Suprapubic skin (tissue), 4 donors: ENCODE measurements at regions not wholly inside any gene's neighbourhood (a gene's known extent, or its start where the extent isn't known, plus 50 kb on each side); places are given as distances from the start of the nearest gene placed in this dataset.
"Not testable (repeated sequence)": the region's sequence is repeated elsewhere in the genome, so short reads cannot be mapped to it uniquely, and the experiment has no call there.

ENCODE experiments used
- DNase-seq, 2 donors: peaks; one replicate each; pipeline ENCODE4 v3.0.0-alpha.2; 2019; ENCODE audit warnings: low spot score in 2 of 2
- H3K27ac ChIP-seq: fragments of 200-600 bp; sonication (generic); one replicate; pipeline ENCODE4 v1.5.1; 2019
- H3K27me3 ChIP-seq: fragments of 200-600 bp; sonication (generic); one replicate; pipeline ENCODE4 v1.5.1; 2019
- H3K36me3 ChIP-seq: fragments of 200-600 bp; sonication (generic); one replicate; pipeline ENCODE4 v1.5.1; 2019
- H3K4me1 ChIP-seq: fragments of 200-600 bp; sonication (generic); one replicate; pipeline ENCODE4 v1.5.1; 2019
- H3K4me3 ChIP-seq: fragments of 200-600 bp; sonication (generic); one replicate; pipeline ENCODE4 v1.5.1; 2019; ENCODE audit warnings: mild to moderate bottlenecking
- H3K9me3 ChIP-seq: fragments of 200-600 bp; sonication (generic); one replicate; pipeline ENCODE4 v1.5.1; 2019
- EP300 ChIP-seq: sonication (generic); formaldehyde crosslinking; IDR thresholded peaks from one replicate; pipeline ENCODE4 v1.6.1; 2017; ENCODE audit warnings: antibody characterized with exemption
- POLR2A ChIP-seq, 2 donors: fragments of 450-650 bp; IDR thresholded peaks; one replicate each; pipeline ENCODE4 v1.6.1; 2017; ENCODE audit warnings: antibody characterized with exemption in 2 of 2, mild to moderate bottlenecking in 2 of 2, moderate library complexity in 2 of 2
- POLR2AphosphoS5 ChIP-seq, 3 donors: sonication (generic); formaldehyde crosslinking; IDR thresholded peaks; one replicate each; pipeline ENCODE4 v1.6.1; 2017; ENCODE audit warnings: antibody characterized with exemption in 3 of 3
- WGBS: methylation state at CpG from one replicate; pipeline ENCODE4 v1.1.5; 2018; 5-methylcytosine and 5-hydroxymethylcytosine counted together
- TF ChIP-seq, protein P1 (sequence below), 2 donors: fragments of 200-600 bp in 1 of 2; fragments of 450-650 bp in 1 of 2; sonication (generic) in 1 of 2; IDR thresholded peaks; one replicate each; pipeline ENCODE4 v1.5.1; 2016 to 2019; ENCODE audit warnings: antibody characterized with exemption in 2 of 2, mild to moderate bottlenecking in 1 of 2, moderate library complexity in 1 of 2

GRCh38 chr2:172308253-172308935 lies 119.0 kb upstream of the ITGA6 start:
- 65% methylated on average over 6 of the region's 9 CpGs for WGBS
- no peaks in the 10 kb centered on the region for H3K9me3 ChIP-seq
- no peaks in the 10 kb centered on the region for H3K27me3 ChIP-seq
- no peak for TF ChIP-seq EP300
- TF ChIP-seq, protein P1, sequence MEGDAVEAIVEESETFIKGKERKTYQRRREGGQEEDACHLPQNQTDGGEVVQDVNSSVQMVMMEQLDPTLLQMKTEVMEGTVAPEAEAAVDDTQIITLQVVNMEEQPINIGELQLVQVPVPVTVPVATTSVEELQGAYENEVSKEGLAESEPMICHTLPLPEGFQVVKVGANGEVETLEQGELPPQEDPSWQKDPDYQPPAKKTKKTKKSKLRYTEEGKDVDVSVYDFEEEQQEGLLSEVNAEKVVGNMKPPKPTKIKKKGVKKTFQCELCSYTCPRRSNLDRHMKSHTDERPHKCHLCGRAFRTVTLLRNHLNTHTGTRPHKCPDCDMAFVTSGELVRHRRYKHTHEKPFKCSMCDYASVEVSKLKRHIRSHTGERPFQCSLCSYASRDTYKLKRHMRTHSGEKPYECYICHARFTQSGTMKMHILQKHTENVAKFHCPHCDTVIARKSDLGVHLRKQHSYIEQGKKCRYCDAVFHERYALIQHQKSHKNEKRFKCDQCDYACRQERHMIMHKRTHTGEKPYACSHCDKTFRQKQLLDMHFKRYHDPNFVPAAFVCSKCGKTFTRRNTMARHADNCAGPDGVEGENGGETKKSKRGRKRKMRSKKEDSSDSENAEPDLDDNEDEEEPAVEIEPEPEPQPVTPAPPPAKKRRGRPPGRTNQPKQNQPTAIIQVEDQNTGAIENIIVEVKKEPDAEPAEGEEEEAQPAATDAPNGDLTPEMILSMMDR (IDR thresholded peaks at IDR 0.05), result no peak
- TF ChIP-seq POLR2A (IDR thresholded peaks at IDR 0.05), result no peak
- no peak for TF ChIP-seq POLR2AphosphoS5 (IDR thresholded peaks at IDR 0.05)
- H3K36me3 ChIP-seq, result no peaks in the 10 kb centered on the region
- no peak for DNase-seq
- H3K27ac ChIP-seq, result no peak overlapping the region
- no peak overlapping the region for H3K4me3 ChIP-seq
- H3K4me1 ChIP-seq, result peaks cover 3% of the 10 kb centered on the region

DNA sequence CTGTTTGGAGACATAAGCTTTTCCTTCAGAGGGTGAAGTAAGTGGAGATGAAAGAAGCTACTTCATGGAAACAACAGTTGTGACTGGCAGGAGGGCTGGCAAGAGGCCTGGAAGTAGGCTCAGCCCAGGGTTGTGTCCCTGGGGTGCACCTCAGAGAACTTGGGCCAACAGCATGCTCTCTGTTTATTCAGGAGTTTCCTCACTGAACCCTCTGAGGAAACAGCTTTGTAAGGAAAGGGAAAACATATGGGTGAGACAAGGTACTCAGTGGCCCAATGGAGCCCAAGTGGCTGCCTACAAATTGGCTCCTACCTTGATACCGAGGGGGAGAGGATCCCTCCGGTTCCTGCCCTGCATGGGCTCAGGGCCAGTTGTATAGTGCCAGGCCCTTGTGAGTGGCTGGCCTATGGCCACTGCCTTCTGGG lies 115.5 kb upstream of the ITGA6 start:
- peaks cover 3% of the 10 kb centered on the region for H3K4me1 ChIP-seq
- H3K9me3 ChIP-seq, result no peaks in the 10 kb centered on the region
- 48% methylated on average over 2 of the region's 2 CpGs for WGBS
- no peak overlapping the region for H3K4me3 ChIP-seq
- no peaks in the 10 kb centered on the region for H3K27me3 ChIP-seq
- TF ChIP-seq EP300 (no peak), POLR2AphosphoS5 (IDR thresholded peaks at IDR 0.05) (no peak), POLR2A (IDR thresholded peaks at IDR 0.05) (no peak)
- TF ChIP-seq, protein P1 (IDR thresholded peaks at IDR 0.05), result no peak
- DNase-seq, result no peak
- H3K27ac ChIP-seq, result no peak overlapping the region
- no peaks in the 10 kb centered on the region for H3K36me3 ChIP-seq

DNA sequence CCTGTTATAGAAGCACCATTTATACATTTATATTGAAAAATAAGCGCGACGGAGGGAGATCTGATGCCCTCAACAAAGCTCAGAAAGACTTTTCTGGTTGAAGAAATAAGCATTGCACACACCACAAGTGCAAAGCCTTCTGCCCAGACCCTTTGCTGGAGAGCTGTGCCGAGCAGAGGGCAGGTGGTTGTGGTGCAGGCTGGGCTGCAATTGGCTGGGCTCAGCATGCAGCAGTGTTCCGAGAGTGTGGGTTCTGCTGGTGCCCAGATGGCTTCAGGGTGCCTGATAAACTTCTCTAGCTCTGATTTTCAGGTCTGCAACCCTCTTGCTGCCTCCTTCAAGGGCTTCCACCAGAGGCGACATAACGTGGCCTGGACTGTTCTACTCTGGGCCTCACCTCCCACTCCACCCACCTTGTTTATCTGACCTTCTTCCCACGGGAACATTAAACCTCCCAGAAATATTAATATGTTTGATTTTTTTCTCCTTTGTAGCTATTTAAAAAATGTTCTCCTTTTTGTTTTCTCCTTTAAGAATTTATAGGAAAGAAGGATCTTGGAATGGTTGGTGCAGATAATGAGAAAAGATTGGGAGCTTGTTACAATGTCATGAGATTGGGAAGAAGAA lies 113.6 kb upstream of the ITGA6 start:
- no peaks in the 10 kb centered on the region for H3K27me3 ChIP-seq
- no peaks in the 10 kb centered on the region for H3K36me3 ChIP-seq
- H3K27ac ChIP-seq, result no peak overlapping the region
- no peak for DNase-seq
- H3K4me3 ChIP-seq, result no peak overlapping the region
- H3K4me1 ChIP-seq, result peaks cover 3% of the 10 kb centered on the region
- 71% methylated on average over 8 of the region's 8 CpGs for WGBS
- TF ChIP-seq POLR2A (IDR thresholded peaks at IDR 0.05), result no peak
- no peak for TF ChIP-seq POLR2AphosphoS5 (IDR thresholded peaks at IDR 0.05)
- TF ChIP-seq EP300, result no peak
- TF ChIP-seq, protein P1 (IDR thresholded peaks at IDR 0.05), result no peak
- H3K9me3 ChIP-seq, result no peaks in the 10 kb centered on the region

- not testable (repeated sequence) for DNase-seq, H3K9me3 ChIP-seq, H3K4me1 ChIP-seq, H3K4me3 ChIP-seq, H3K27me3 ChIP-seq, H3K36me3 ChIP-seq, H3K27ac ChIP-seq
- WGBS, result 100% methylated on average over 5 of the region's 21 CpGs
Measured at GRCh38 chr2:172315070-172315469, 112.3 kb upstream of the ITGA6 start.

GRCh38 chr2:172322049-172322448 lies 105.3 kb upstream of the ITGA6 start:
- H3K4me1 ChIP-seq, result no peaks in the 10 kb centered on the region
- H3K27me3 ChIP-seq, result no peaks in the 10 kb centered on the region
- H3K9me3 ChIP-seq, result no peaks in the 10 kb centered on the region
- WGBS, result 90% methylated on average over 3 of the region's 3 CpGs
- H3K27ac ChIP-seq, result no peak overlapping the region
- no peak overlapping the region for H3K4me3 ChIP-seq
- TF ChIP-seq EP300, result no peak
- no peak for TF ChIP-seq POLR2AphosphoS5 (IDR thresholded peaks at IDR 0.05)
- TF ChIP-seq, protein P1 (IDR thresholded peaks at IDR 0.05), result no peak
- TF ChIP-seq POLR2A (IDR thresholded peaks at IDR 0.05), result no peak
- H3K36me3 ChIP-seq, result no peaks in the 10 kb centered on the region
- DNase-seq, result no peak
